Keratinocyte (primary cell): ENCODE measurements at regions not wholly inside any gene's neighbourhood (a gene's known extent, or its start where the extent isn't known, plus 50 kb on each side); places are given as distances from the start of the nearest gene placed in this dataset.

Source experiments
- DNase-seq: peaks from one replicate; pipeline ENCODE4 v3.0.0-alpha.2; 2011; ENCODE audit warnings: low read depth, missing footprints, low spot score
- FAIRE-seq: peaks from 2 replicates; lab custom pipeline; 2011; peaks lifted over from hg19 to GRCh38; lab: Jason Lieb, UNC
- H2AFZ ChIP-seq: 2 replicates; pipeline ENCODE4 v1.6.0; 2012; ENCODE audit warnings: low read length, control low read depth, inconsistent platforms; ENCODE audit not compliant: control insufficient read depth
- H3K27ac ChIP-seq: 2 replicates; pipeline ENCODE4 v1.5.1; 2011; ENCODE audit warnings: low read length; ENCODE audit not compliant: control insufficient read depth, insufficient read depth
- H3K27me3 ChIP-seq: 3 replicates; pipeline ENCODE4 v1.6.0; 2011; ENCODE audit warnings: low read length; ENCODE audit not compliant: control insufficient read depth, insufficient read depth; ENCODE audit errors: extremely low read depth
- H3K36me3 ChIP-seq, 2 experiments: 2 replicates in 1 of 2; 3 replicates in 1 of 2; pipeline ENCODE4 v1.5.1; 2011; ENCODE audit warnings: low read length in 2 of 2, mild to moderate bottlenecking in 1 of 2; ENCODE audit not compliant: control insufficient read depth in 2 of 2, insufficient read depth in 2 of 2; ENCODE audit errors: extremely low read depth in 1 of 2
- H3K4me1 ChIP-seq: 3 replicates; pipeline ENCODE4 v1.5.1; 2011; ENCODE audit warnings: low read length; ENCODE audit not compliant: control insufficient read depth, insufficient read depth; ENCODE audit errors: extremely low read depth
- H3K4me2 ChIP-seq: 3 replicates; pipeline ENCODE4 v1.6.0; 2011; ENCODE audit warnings: low read depth, low read length; ENCODE audit not compliant: control insufficient read depth, insufficient read depth; ENCODE audit errors: extremely low read depth
- H3K4me3 ChIP-seq, 3 experiments: fragments of 200-600 bp in 1 of 3; sonication (generic) in 1 of 3; 2 replicates in 2 of 3; 3 replicates in 1 of 3; pipeline ENCODE4 v1.5.1; 2011 to 2016; ENCODE audit warnings: low read length in 3 of 3, mild to moderate bottlenecking in 3 of 3, control low read depth in 2 of 3, inconsistent platforms in 1 of 3, low read depth in 1 of 3, mixed read lengths in 1 of 3, mixed run types in 1 of 3, moderate library complexity in 1 of 3; ENCODE audit not compliant: control insufficient read depth in 2 of 3, insufficient read depth in 2 of 3; ENCODE audit errors: extremely low read depth in 1 of 3
- H3K79me2 ChIP-seq: 2 replicates; pipeline ENCODE4 v1.6.0; 2012; ENCODE audit warnings: low read length; ENCODE audit not compliant: control insufficient read depth, insufficient read depth
- H3K9ac ChIP-seq: 3 replicates; pipeline ENCODE4 v1.6.0; 2011; ENCODE audit warnings: low read length; ENCODE audit not compliant: control insufficient read depth, insufficient read depth; ENCODE audit errors: extremely low read depth
- H3K9me1 ChIP-seq: 3 replicates; pipeline ENCODE4 v1.6.0; 2011; ENCODE audit warnings: low read length; ENCODE audit not compliant: control insufficient read depth, insufficient read depth; ENCODE audit errors: extremely low read depth
- H3K9me3 ChIP-seq: 2 replicates; pipeline ENCODE4 v1.5.1; 2012; ENCODE audit warnings: low read depth, low read length; ENCODE audit not compliant: control insufficient read depth
- H4K20me1 ChIP-seq: 3 replicates; pipeline ENCODE4 v1.6.0; 2011; ENCODE audit warnings: low read length; ENCODE audit not compliant: control insufficient read depth, insufficient read depth; ENCODE audit errors: extremely low read depth
- CTCF ChIP-seq, 3 experiments: IDR thresholded peaks in 1 of 3; conservative IDR thresholded peaks in 1 of 3; optimal IDR thresholded peaks in 1 of 3; 2 replicates in 2 of 3; 3 replicates in 1 of 3; pipeline versions ENCODE3 to v1.5.1; 2011; ENCODE audit warnings: low read length in 3 of 3, mild to moderate bottlenecking in 3 of 3, moderate library complexity in 2 of 3, control low read depth in 1 of 3, inconsistent platforms in 1 of 3; ENCODE audit not compliant: insufficient read depth in 2 of 3; ENCODE audit errors: extremely low read depth in 1 of 3
- EZH2 ChIP-seq: IDR thresholded peaks from one replicate; pipeline ENCODE4 v1.6.1; 2012; ENCODE audit warnings: inconsistent platforms, mild to moderate bottlenecking, low read length, moderate library complexity
- dilution Hi-C: fragments of 300-500 bp; cut with MboI; formaldehyde crosslinking; loops from one replicate; pipeline ENCODE4 v1.7.0; 2020; ENCODE audit warnings: low sequenced_read_pairs; ENCODE audit not compliant: extremely low pct_ligation_motif_present

GRCh38 chr12:40587970-40588369, 104.3 kb upstream of the CNTN1 start:
- dilution Hi-C loops = no loop called here
- no peaks in the 10 kb centered on the region for H3K79me2 ChIP-seq
- H4K20me1 ChIP-seq = no peaks in the 10 kb centered on the region
- H3K9me3 ChIP-seq = no peaks in the 10 kb centered on the region
- no peaks in the 10 kb centered on the region for H3K36me3 ChIP-seq
- H3K4me1 ChIP-seq = no peaks in the 10 kb centered on the region
- H2AFZ ChIP-seq = no peak overlapping the region
- H3K4me3 ChIP-seq = no peak overlapping the region
- H3K27me3 ChIP-seq = no peaks in the 10 kb centered on the region
- TF ChIP-seq CTCF (optimal IDR thresholded peaks at IDR 0.05 in 1 of 3, IDR thresholded peaks at IDR 0.05 in 1 of 3, conservative IDR thresholded peaks at IDR 0.05 in 1 of 3; ENCODE audit: extremely low read depth in 1 of 3, insufficient read depth in 2 of 3, low read length in 3 of 3) = no peak
- no peak for TF ChIP-seq EZH2
- no peak overlapping the region for H3K4me2 ChIP-seq
- no peak overlapping the region for H3K27ac ChIP-seq
- DNase-seq = no peak
- no peaks in the 10 kb centered on the region for H3K9me1 ChIP-seq
- H3K9ac ChIP-seq = no peak overlapping the region
- FAIRE-seq = no peak

GRCh38 chr12:40597133-40597532, 95.1 kb upstream of the CNTN1 start:
- TF ChIP-seq CTCF (optimal IDR thresholded peaks at IDR 0.05 in 1 of 3, IDR thresholded peaks at IDR 0.05 in 1 of 3, conservative IDR thresholded peaks at IDR 0.05 in 1 of 3; ENCODE audit: extremely low read depth in 1 of 3, insufficient read depth in 2 of 3, low read length in 3 of 3) (no peak), EZH2 (no peak)
- H3K4me3 ChIP-seq = no peak overlapping the region
- no peak overlapping the region for H2AFZ ChIP-seq
- dilution Hi-C loops = no loop called here
- no peaks in the 10 kb centered on the region for H4K20me1 ChIP-seq
- FAIRE-seq = no peak
- no peaks in the 10 kb centered on the region for H3K36me3 ChIP-seq
- no peak overlapping the region for H3K27ac ChIP-seq
- H3K4me2 ChIP-seq = no peak overlapping the region
- no peaks in the 10 kb centered on the region for H3K79me2 ChIP-seq
- H3K9me1 ChIP-seq = no peaks in the 10 kb centered on the region
- no peak overlapping the region for H3K9ac ChIP-seq
- no peak for DNase-seq
- H3K27me3 ChIP-seq = no peaks in the 10 kb centered on the region
- no peaks in the 10 kb centered on the region for H3K9me3 ChIP-seq
- H3K4me1 ChIP-seq = no peaks in the 10 kb centered on the region
